ENCODE measurements at regions not wholly inside any gene's neighbourhood (a gene's known extent, or its start where the extent isn't known, plus 50 kb on each side); places are given as distances from the start of the nearest gene placed in this dataset.
"Not testable (repeated sequence)": the region's sequence is repeated elsewhere in the genome, so short reads cannot be mapped to it uniquely, and the experiment has no call there.

DNA sequence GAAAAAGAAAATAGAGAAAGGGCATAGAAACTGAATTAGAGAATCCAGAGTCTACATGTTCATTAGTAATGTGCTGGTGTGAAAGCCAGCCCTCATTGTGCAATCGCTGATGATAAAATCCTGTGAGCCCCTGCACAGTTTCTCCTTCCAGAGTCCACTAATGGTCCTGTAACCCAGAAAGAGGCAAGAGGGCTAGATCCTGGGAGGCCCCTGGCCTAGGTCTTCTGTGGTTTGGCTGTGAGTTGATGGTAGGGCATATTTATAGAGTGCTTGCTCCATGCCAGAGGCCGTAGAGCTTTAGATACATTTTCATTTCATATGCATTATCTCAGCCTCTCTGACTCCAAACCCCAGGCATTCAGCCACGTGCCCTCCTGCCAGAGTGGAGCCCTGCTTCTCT, 94.9 kb upstream of the MTHFD1L start:
- no peak for ATAC-seq
- no peak for DNase-seq

DNA sequence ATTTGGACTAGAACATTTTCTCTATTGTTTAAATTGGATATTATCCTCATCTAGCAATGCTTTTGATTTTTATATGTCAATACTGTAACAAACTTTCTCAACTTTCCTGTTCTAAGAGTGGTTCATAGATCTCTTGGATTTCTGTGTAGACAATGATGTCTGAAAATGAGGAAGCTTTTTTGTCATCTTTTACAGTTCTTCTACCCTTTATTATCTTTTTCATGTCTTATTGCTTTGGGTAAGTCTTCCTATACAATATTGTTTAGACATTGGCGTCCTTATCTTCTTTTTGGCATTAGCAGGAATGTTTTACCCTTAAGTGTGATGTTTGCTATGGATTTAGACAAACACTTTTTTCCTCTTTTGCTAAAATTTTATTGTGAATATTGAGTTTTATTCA, 91.5 kb upstream of the MTHFD1L start:
- DNase-seq, result no peak
- ATAC-seq, result no peak

DNA sequence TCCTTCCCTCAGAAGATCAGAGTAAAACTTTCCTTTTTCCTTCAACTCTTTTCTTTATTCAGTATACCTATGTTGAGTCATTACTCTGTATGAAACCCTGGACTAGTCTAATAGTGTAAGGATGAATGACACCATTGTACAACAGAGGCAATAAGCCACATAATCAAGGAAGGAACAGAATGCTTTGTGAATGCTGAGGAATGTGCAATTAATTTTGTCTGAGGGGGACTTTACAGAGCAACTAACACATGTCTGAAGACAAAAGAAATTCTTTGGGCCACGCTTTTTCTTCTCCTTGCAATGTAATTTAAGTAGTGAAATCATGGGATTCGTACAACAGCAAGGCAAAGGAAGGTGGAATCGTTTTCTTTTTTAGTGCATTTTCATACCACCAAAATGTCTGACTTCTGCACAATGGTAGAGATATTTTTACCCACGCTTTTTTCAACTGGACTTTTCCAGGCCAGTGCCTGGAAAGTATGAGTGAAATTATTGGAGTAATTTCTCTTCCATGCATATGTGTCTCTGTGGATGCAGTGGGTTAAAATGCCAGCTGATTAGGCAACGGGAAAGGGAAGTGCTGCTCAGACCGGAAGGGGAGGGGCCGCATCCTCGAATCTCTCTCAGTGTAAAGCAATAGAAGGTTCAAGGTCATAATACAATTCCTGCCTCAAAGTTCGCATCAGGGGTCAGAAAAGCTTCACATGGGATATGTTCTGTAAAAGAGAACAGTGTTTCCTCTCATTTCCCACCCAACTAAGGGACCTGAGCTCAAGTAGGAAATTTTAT, 89.9 kb upstream of the MTHFD1L start:
- DNase-seq (no peak), ATAC-seq (no peak)

DNA sequence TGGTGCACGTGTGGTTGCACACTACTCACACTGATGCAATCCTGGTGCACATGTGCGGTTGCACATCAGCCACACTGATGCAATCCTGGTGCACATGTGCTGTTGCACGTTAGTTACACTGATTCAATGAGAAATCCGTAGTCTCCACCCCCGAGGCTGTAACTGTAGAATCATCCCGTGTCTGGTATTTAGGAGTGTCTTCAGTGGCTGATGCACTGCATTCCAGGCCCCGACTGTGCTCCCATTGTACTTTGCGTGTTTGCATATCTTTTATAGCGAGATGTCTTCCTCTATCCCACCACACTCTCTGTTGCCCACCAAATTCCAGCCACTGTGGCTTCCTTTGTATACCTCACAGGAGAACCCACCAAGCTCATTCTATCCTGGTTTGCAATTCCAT, 87.8 kb upstream of the MTHFD1L start:
- ATAC-seq, result no peak

DNA sequence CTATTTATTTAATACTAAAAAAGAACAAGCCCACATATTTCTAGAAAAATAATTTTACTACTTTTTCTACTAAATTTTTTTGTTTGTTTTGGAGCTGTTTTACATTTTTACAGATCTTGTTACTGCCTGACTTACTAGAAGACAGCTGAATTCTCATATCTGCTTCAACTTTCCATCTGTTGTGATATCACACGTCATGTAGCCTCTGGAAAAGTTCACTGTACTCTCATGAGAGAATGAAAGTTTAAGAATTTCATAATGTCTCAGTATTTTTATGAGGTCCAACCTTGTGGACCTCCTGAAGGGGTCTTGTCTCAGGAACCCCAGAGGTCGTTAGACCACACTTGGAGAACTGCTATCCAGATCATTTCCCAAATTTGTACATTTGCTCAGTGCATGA, 81.7 kb upstream of the MTHFD1L start:
- ATAC-seq (no peak), DNase-seq (no peak)

More for the DNA sequence above, 87.8 kb upstream of the MTHFD1L start:
- DNase-seq, result no peak

DNA sequence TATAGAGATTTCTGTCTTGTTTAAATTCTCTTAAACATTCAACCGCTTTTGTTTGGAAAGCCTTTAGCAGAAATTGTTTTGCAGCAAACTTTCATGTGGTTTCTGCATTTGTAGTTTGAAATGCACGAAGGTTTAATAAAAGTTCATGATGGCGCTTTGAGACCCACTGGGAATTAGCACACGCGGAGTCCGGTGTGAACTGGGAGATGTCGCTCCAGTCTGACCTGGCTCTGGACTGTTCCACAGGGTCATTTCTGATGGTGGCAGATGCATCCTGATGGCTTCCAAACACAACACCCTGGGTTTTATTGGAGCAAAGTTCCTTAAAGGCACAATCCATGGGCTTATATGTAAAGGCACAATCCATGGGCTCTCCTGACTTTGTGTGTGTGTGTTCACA, 78.1 kb upstream of the MTHFD1L start:
- ATAC-seq (no peak), DNase-seq (no peak)

- DNase-seq, result no peak
- no peak for ATAC-seq
Measured at GRCh38 chr6:150788089-150788488, 77.4 kb upstream of the MTHFD1L start.

- DNase-seq, ATAC-seq: not testable (repeated sequence)
Measured at GRCh38 chr6:150789906-150790305, 75.6 kb upstream of the MTHFD1L start.

DNA sequence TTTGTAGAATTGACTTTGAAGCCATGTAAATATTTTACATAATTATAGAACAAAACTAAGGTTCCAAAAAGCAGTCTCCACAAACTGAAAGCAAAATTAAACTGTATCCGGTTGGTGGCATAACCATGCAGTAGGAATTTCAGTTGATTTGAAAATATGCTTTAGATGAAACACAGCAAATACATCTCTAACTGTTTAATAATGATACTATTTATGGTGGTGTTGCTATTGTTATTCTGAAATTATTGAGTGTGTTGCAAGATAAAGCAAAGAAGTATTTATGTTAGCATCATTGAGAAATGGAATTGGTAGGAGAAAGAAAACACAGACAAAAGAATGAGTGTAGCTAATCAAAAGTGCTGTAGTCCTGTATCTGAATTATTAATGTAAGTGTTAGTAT, 73.8 kb upstream of the MTHFD1L start:
- ATAC-seq (no peak), DNase-seq (no peak)

DNA sequence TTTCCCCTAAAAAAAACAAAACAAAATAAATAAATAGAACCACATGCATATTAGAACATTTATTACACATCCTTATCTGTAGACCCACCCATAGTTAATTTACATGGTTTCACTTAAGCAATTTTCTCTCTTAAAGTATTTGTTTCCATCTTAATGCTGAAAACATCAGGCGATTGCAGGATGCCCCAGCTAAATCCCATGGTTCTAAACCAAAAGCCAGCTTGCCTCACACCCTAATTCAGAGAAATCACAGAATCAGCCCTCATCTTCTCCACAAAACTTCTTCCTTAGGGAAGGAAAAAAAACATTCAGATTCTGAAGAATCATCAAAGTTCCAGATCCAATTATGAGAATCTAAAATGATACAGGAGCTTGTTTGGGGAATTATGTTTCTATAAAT, 67.6 kb upstream of the MTHFD1L start:
- DNase-seq, result no peak
- ATAC-seq, result no peak

DNA sequence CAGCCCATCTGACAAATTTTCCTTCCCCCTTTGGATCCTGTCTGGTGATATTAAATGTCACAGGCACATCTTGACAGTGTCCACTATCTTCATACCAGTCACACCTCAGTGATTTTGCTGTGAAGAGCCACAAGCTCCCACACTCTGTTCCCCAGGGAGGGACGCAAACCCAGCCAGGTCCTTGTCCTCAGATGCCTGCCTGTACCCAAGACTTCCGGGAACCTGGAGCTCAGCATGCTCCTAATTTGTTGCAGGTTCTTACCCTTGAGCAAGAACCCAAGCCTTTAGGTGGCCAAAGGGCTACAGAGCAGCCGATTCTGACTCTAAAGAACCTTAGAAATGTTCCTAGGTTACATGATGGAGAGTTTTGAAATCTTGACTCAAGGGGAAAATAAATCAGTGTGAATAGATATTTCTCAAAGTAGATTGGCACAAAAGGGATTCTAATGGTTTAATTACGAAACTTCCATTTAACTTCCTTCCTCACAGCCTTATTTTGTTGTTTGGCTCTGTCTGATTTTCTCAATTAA, 66.2 kb upstream of the MTHFD1L start:
- DNase-seq, result no peak

GRCh38 chr6:150800674-150801314, 64.7 kb upstream of the MTHFD1L start:
- ATAC-seq, result no peak
- DNase-seq, result no peak

More for the DNA sequence above, 66.2 kb upstream of the MTHFD1L start:
- ATAC-seq, result no peak

GRCh38 chr6:150806790-150807189, 58.7 kb upstream of the MTHFD1L start:
- no peak for ATAC-seq

GRCh38 chr6:150813319-150813992, 52.0 kb upstream of the MTHFD1L start:
- ATAC-seq (peak; percentile 87), DNase-seq (peak; percentile 70)

More at GRCh38 chr6:150806790-150807189, 58.7 kb upstream of the MTHFD1L start:
- DNase-seq, result no peak

- DNase-seq (no peak), ATAC-seq (peak; percentile 29)
Measured at GRCh38 chr6:150813993-150814359, 51.5 kb upstream of the MTHFD1L start.
